Pancreas (tissue), 10 donors: ENCODE measurements at regions not wholly inside any gene's neighbourhood (a gene's known extent, or its start where the extent isn't known, plus 50 kb on each side); places are given as distances from the start of the nearest gene placed in this dataset.

ENCODE experiments used
- ATAC-seq, 4 donors: fragments of 200-7000 bp; cut with Tn5 transposase; one replicate each; pipeline versions ENCODE4 v1.8.0 to v1.9.1; 2020; ENCODE audit warnings: mild to moderate bottlenecking in 4 of 4, moderate library complexity in 4 of 4
- DNase-seq, 6 donors: peaks; one replicate each; pipeline ENCODE4 v3.0.0-alpha.2; 2020
- FAIRE-seq: peaks from 2 replicates; lab custom pipeline; 2012; peaks lifted over from hg19 to GRCh38; lab: Jason Lieb, UNC
- H3K27ac ChIP-seq, 4 donors: fragments of 200-600 bp; sonication (generic); 1 replicate in 3 of 4; 2 replicates in 1 of 4; pipeline versions ENCODE4 v1.5.0 to v1.8.0; 2020
- H3K27me3 ChIP-seq, 4 donors: fragments of 200-600 bp; one replicate each; pipeline ENCODE4 v1.8.0; 2021
- H3K36me3 ChIP-seq, 3 donors: fragments of 200-600 bp; sonication (generic) in 1 of 3; one replicate each; pipeline versions ENCODE4 v1.5.0 to v1.8.0; 2020 to 2021
- H3K4me1 ChIP-seq, 3 donors: fragments of 200-600 bp; one replicate each; pipeline ENCODE4 v1.8.0; 2021
- H3K4me3 ChIP-seq, 4 donors: fragments of 200-600 bp; sonication (generic) in 2 of 4; one replicate each; pipeline versions ENCODE4 v1.5.0 to v1.8.0; 2020 to 2021
- H3K9me3 ChIP-seq, 4 donors: fragments of 200-600 bp; one replicate each; pipeline ENCODE4 v1.8.0; 2021
- WGBS, 2 donors: extraction: QIAGEN DNeasy Blood & Tissue Kit; methylation state at CpG; one replicate each; pipeline ENCODE4 v1.1.7; 2013; 5-methylcytosine and 5-hydroxymethylcytosine counted together
- intact Hi-C, 3 donors: fragments of 100-400 bp; cut with DNase I; formaldehyde crosslinking; loops; one replicate each; pipeline versions ENCODE4 v1.11.1 to v1.14.2; 2022
- TF ChIP-seq, protein P1 (sequence below), 4 donors: fragments of 200-600 bp; sonication (generic) in 3 of 4; IDR thresholded peaks; one replicate each; pipeline versions ENCODE4 v1.5.0 to v1.8.0; 2021; ENCODE audit warnings: antibody characterized with exemption in 4 of 4
- donor health status: healthy with polysubstance abuse.
- donor health status: DM: no; HTN: no; CAD: no; lungs with moderate emphysema.
- donor health status: DM: no; HTN: no; CAD: no.
- donor health status: control.
- donor health status: control.
- donor health status: Bipolar disorder and iron deficiency.
- donor health status: DM: yes; HTN: yes; CAD: no.
- donor health status: DM: no; HTN: no; CAD: no.
- donor health status: DM: no; HTN: no; CAD: no.
- donor health status: DM: yes; HTN: yes; CAD: no.

DNA sequence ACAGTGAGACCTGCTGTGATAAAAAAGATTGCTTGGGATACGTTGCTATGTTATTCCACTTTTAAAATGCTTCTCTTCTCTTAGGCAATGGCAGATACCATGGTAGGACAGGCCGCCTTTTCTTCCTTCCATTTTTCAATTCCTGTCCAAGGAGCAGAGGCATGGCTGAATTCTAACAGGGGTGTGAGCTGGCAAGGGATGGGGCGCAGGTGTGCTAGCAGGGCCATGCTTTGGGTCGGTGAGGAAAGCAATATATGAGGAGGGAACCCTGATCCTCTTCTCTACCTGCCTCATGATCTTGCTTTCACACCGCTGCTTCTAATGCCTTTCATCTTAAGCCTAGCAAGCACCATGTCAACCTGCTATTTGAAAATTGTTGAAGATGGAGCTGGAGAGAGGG is 225.0 kb downstream of the KATNAL1 start:
- 89 to 92% methylated on average over 5 of the region's 5 CpGs for WGBS, 2 donors
- TF ChIP-seq, protein P1, sequence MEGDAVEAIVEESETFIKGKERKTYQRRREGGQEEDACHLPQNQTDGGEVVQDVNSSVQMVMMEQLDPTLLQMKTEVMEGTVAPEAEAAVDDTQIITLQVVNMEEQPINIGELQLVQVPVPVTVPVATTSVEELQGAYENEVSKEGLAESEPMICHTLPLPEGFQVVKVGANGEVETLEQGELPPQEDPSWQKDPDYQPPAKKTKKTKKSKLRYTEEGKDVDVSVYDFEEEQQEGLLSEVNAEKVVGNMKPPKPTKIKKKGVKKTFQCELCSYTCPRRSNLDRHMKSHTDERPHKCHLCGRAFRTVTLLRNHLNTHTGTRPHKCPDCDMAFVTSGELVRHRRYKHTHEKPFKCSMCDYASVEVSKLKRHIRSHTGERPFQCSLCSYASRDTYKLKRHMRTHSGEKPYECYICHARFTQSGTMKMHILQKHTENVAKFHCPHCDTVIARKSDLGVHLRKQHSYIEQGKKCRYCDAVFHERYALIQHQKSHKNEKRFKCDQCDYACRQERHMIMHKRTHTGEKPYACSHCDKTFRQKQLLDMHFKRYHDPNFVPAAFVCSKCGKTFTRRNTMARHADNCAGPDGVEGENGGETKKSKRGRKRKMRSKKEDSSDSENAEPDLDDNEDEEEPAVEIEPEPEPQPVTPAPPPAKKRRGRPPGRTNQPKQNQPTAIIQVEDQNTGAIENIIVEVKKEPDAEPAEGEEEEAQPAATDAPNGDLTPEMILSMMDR (IDR thresholded peaks at IDR 0.05): no peak
- FAIRE-seq (no peak), DNase-seq (no peak), ATAC-seq (no peak)
- H3K27me3 ChIP-seq: no peaks in the 10 kb centered on the region
- no peak overlapping the region for H3K4me3 ChIP-seq
- intact Hi-C loops: no loop called here
- no peaks in the 10 kb centered on the region for H3K4me1 ChIP-seq
- H3K9me3 ChIP-seq: no peaks in the 10 kb centered on the region
- no peak overlapping the region for H3K27ac ChIP-seq
- no peaks in the 10 kb centered on the region for H3K36me3 ChIP-seq

DNA sequence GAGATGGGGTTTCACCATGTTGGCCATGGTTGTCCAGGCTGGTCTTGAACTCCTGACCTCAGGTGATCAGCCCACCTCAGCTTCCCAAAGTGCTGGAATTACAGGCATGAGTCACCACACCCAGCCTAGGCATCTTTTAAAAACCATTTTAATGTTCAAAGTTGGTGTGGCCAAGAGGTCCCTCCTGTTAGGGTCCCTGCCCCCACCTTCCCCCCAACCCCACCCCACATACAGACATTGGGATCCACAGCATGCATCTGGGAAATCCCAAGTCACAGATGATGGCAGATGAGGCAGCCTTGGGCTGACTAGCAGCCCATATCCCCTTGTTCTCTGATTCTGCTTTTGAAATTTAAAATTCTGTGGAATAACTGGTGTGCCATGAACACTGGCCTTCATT is 226.0 kb downstream of the KATNAL1 start:
- ATAC-seq (no peak), DNase-seq (no peak), FAIRE-seq (no peak)
- Histone ChIP-seq H3K36me3 (no peaks in the 10 kb centered on the region), H3K4me3 (no peak overlapping the region), H3K9me3 (no peaks in the 10 kb centered on the region), H3K27ac (no peak overlapping the region), H3K4me1 (no peaks in the 10 kb centered on the region), H3K27me3 (no peaks in the 10 kb centered on the region)
- intact Hi-C loops: no loop called here
- TF ChIP-seq, protein P1 (IDR thresholded peaks at IDR 0.05): no peak

DNA sequence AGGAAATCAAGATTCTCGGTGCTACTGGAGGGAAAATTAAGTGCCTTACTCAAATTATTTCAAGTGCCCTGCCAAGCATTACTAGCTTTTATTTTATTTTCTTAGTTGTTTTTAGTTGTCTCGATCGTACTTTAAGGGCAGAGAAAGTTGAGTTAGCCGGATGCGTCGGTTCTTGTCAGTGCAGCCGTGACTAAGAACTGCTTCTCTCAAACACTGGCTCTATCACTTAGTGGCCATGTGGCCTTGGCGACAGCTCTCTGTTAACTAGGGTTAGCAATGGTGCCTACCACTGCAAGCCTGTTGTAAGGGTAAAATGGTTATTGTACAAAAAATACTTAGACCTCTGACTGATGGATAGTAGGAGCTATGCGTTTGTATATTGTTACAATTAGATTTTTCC is 227.8 kb downstream of the KATNAL1 start:
- ATAC-seq (no peak), DNase-seq (no peak), FAIRE-seq (no peak)
- H3K4me3 ChIP-seq: no peak overlapping the region
- H3K9me3 ChIP-seq: no peaks in the 10 kb centered on the region
- WGBS, 2 donors: 83 to 86% methylated on average over 9 of the region's 9 CpGs
- H3K36me3 ChIP-seq: no peaks in the 10 kb centered on the region
- H3K27ac ChIP-seq: no peak overlapping the region
- no peaks in the 10 kb centered on the region for H3K4me1 ChIP-seq
- intact Hi-C loops: no loop called here
- TF ChIP-seq, protein P1 (IDR thresholded peaks at IDR 0.05): no peak
- no peaks in the 10 kb centered on the region for H3K27me3 ChIP-seq

DNA sequence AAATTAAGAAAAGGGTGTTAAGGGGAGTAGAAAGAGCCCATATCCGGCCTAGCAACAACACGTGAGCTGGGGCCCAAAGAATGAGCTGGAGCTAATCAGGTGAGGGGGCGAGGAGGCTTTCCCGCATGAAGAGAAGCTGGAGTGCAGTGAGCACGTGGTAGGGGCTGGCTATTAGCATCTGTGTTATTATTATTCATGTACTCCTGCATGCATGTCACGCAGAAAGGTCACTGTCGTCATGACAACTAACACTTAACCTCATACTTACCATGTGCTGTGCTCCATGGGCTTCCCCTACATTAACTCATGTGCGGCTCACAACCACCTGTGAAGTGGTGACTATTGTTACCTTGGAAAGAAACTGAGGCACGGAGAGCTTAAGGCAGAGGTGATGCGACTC is 227.6 kb upstream of the UBL3 start:
- Histone ChIP-seq H3K9me3 (no peaks in the 10 kb centered on the region), H3K27me3 (no peaks in the 10 kb centered on the region), H3K4me1 (peaks cover 0 to 4% (median 0%) of the 10 kb centered on the region in 3 donors), H3K27ac (no peak overlapping the region), H3K36me3 (no peaks in the 10 kb centered on the region), H3K4me3 (no peak overlapping the region)
- DNase-seq: no peak
- intact Hi-C loops: no loop called here
- WGBS, 2 donors: 88 to 92% methylated on average over 10 of the region's 10 CpGs
- TF ChIP-seq, protein P1 (IDR thresholded peaks at IDR 0.05): no peak
- no peak for ATAC-seq
- FAIRE-seq: no peak

DNA sequence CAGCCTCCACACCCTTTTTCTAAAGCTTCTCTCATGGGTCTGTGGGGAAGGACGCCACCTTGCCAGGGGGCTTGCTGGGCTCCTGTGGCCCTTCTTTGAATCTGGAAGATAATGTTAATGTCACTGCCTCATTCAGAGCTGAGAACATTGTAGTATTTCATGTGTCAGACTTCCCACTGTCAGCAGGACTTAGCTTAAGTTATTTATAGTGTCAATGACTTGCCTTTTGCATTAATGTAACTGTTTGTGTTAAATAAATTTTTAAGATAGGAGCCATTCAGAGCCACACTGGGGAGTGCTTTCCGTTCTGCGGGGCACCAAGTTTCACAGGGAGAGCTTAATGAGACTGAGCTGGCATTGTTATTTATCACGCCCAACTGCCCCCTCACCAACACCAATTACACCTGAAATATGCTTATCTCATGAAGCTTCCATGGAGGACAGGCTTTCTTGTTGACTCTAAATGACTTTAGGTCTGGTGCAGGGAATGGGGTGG is 226.9 kb upstream of the UBL3 start:
- intact Hi-C loops: no loop called here
- H3K36me3 ChIP-seq: no peaks in the 10 kb centered on the region
- FAIRE-seq (no peak), ATAC-seq (no peak), DNase-seq (no peak)
- 90 to 92% methylated on average over 4 of the region's 4 CpGs for whole genome bisulfite sequencing, 2 donors
- peaks cover 0 to 8% (median 5%) of the 10 kb centered on the region in 3 donors for H3K4me1 ChIP-seq
- no peak overlapping the region for H3K27ac ChIP-seq
- no peaks in the 10 kb centered on the region for H3K9me3 ChIP-seq
- no peaks in the 10 kb centered on the region for H3K27me3 ChIP-seq
- no peak overlapping the region for H3K4me3 ChIP-seq
- TF ChIP-seq, protein P1 (IDR thresholded peaks at IDR 0.05): no peak
